ENCODE measurements at regions not wholly inside any gene's neighbourhood (a gene's known extent, or its start where the extent isn't known, plus 50 kb on each side); places are given as distances from the start of the nearest gene placed in this dataset.

- Histone ChIP-seq H3K36me3 (ENCODE audit: control insufficient read depth, insufficient read depth, low read length) (no peaks in the 10 kb centered on the region), H3K4me2 (ENCODE audit: low read length) (no peak overlapping the region), H3K9ac (no peak overlapping the region), H3K27me3 (ENCODE audit: control insufficient read depth, insufficient read depth, low read length) (no peaks in the 10 kb centered on the region), H3K4me3 (ENCODE audit: low read depth, low read length) (no peak overlapping the region), H3K27ac (no peak overlapping the region), H3K4me1 (no peaks in the 10 kb centered on the region), H3K9me3 (ENCODE audit: control insufficient read depth, low read length) (no peaks in the 10 kb centered on the region), H2AFZ (no peak overlapping the region), H3K79me2 (no peaks in the 10 kb centered on the region)
- TF ChIP-seq CTCF (IDR thresholded peaks at IDR 0.05), result no peak
These were observed 206.5 kb downstream of the MFSD1 start for GRCh38 chr3:159008401-159008800.

GRCh38 chr3:159018341-159018740, 216.5 kb downstream of the MFSD1 start:
- Histone ChIP-seq H3K9me3 (ENCODE audit: control insufficient read depth, low read length) (no peaks in the 10 kb centered on the region), H3K27me3 (ENCODE audit: control insufficient read depth, insufficient read depth, low read length) (no peaks in the 10 kb centered on the region), H3K79me2 (no peaks in the 10 kb centered on the region), H2AFZ (no peak overlapping the region), H3K4me2 (ENCODE audit: low read length) (no peak overlapping the region), H3K36me3 (ENCODE audit: control insufficient read depth, insufficient read depth, low read length) (no peaks in the 10 kb centered on the region), H3K27ac (no peak overlapping the region), H3K4me1 (no peaks in the 10 kb centered on the region), H3K9ac (no peak overlapping the region), H3K4me3 (ENCODE audit: low read depth, low read length) (no peak overlapping the region)
- no peak for TF ChIP-seq CTCF (IDR thresholded peaks at IDR 0.05)

GRCh38 chr3:159025733-159026132, 223.9 kb downstream of the MFSD1 start:
- Histone ChIP-seq H3K4me3 (ENCODE audit: low read depth, low read length) (no peak overlapping the region), H3K4me1 (no peaks in the 10 kb centered on the region), H3K27ac (no peak overlapping the region), H3K79me2 (no peaks in the 10 kb centered on the region), H3K36me3 (ENCODE audit: control insufficient read depth, insufficient read depth, low read length) (no peaks in the 10 kb centered on the region), H2AFZ (no peak overlapping the region), H3K9me3 (ENCODE audit: control insufficient read depth, low read length) (no peaks in the 10 kb centered on the region), H3K27me3 (ENCODE audit: control insufficient read depth, insufficient read depth, low read length) (no peaks in the 10 kb centered on the region), H3K9ac (no peak overlapping the region), H3K4me2 (ENCODE audit: low read length) (no peak overlapping the region)
- no peak for TF ChIP-seq CTCF (IDR thresholded peaks at IDR 0.05)

GRCh38 chr3:159026510-159026909, 224.7 kb downstream of the MFSD1 start:
- Histone ChIP-seq H3K79me2 (no peaks in the 10 kb centered on the region), H3K9ac (no peak overlapping the region), H2AFZ (no peak overlapping the region), H3K4me3 (ENCODE audit: low read depth, low read length) (no peak overlapping the region), H3K27ac (no peak overlapping the region), H3K9me3 (ENCODE audit: control insufficient read depth, low read length) (no peaks in the 10 kb centered on the region), H3K4me2 (ENCODE audit: low read length) (no peak overlapping the region), H3K36me3 (ENCODE audit: control insufficient read depth, insufficient read depth, low read length) (no peaks in the 10 kb centered on the region), H3K27me3 (ENCODE audit: control insufficient read depth, insufficient read depth, low read length) (no peaks in the 10 kb centered on the region), H3K4me1 (no peaks in the 10 kb centered on the region)
- no peak for TF ChIP-seq CTCF (IDR thresholded peaks at IDR 0.05)

GRCh38 chr3:159028706-159029105, 226.9 kb downstream of the MFSD1 start:
- Histone ChIP-seq H3K4me1 (no peaks in the 10 kb centered on the region), H3K27ac (no peak overlapping the region), H3K79me2 (no peaks in the 10 kb centered on the region), H3K27me3 (ENCODE audit: control insufficient read depth, insufficient read depth, low read length) (no peaks in the 10 kb centered on the region), H3K9me3 (ENCODE audit: control insufficient read depth, low read length) (no peaks in the 10 kb centered on the region), H3K9ac (no peak overlapping the region), H3K36me3 (ENCODE audit: control insufficient read depth, insufficient read depth, low read length) (no peaks in the 10 kb centered on the region), H3K4me2 (ENCODE audit: low read length) (no peak overlapping the region), H3K4me3 (ENCODE audit: low read depth, low read length) (no peak overlapping the region), H2AFZ (no peak overlapping the region)
- TF ChIP-seq CTCF (IDR thresholded peaks at IDR 0.05), result no peak

All from parathyroid adenoma (tissue), 2 donors.